Activated effector memory CD4-positive, alpha-beta T cell treated with anti-CD3 and anti-CD28 coated beads, Interleukin-2, amount 50 U/mL, for 16 hours (primary cell): ENCODE measurements at regions not wholly inside any gene's neighbourhood (a gene's known extent, or its start where the extent isn't known, plus 50 kb on each side); places are given as distances from the start of the nearest gene placed in this dataset.

Experiments used
- DNase-seq: peaks from one replicate; pipeline ENCODE4 v3.0.0-alpha.2; 2020

DNA sequence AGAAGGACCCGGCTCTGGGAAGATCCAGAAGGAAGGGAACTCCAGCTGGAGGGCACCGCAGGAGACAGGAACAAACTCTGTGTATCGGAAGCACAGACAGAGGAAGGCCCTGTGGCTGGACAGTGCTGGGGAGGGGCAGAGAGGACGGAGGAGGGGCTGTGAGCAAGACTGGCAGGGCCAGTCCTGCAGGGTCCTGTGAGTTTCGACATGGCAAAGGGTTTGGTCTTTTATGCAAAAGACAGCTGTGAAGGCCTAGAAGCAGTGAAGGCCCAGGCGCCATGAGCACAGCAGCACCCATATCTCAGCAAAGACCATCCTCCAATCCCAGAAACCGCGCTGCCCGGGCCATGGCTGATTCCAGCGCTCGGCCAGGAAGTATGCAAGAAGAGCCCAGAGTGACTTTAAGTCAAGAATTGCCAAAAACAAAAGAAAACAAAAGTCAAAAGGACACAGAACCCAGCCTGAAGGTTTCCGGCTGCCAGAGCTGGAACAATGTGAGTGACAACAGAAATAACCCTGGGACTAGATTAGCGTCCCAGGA, 126.5 kb downstream of the NCOR2 start:
- DNase-seq, result no peak

- DNase-seq, result no peak
Measured at GRCh38 chr12:124440031-124440626, 127.3 kb downstream of the NCOR2 start.

DNA sequence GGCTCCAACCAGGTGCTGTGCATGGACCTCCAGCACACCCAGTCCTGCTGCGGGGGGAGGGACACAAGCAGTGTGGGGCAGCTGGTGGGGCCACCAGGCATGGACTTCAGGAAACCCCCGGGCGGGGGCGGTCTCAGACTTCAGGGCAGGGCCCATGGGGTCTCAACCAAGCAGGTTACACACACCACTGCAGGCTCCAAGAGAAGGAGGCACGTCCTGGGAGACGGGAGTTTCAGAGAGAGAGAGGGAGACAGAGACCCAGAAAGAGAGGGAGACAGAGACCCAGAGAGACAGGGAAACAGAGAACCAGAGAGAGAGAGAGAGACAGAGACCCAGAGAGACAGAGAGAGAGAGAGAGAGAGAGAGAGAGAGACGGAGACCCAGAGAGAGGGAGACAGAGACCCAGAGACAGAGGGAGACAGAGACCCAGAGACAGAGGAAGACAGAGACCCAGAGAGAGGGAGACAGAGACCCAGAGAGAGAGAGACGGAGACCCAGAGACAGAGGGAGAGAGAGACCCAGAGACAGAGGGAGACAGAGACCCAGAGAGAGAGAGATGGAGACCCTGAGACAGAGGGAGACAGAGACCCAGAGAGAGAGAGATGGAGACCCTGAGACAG, 128.9 kb downstream of the NCOR2 start:
- DNase-seq, result no peak

GRCh38 chr12:124437617-124438436, 129.6 kb downstream of the NCOR2 start:
- no peak for DNase-seq

DNA sequence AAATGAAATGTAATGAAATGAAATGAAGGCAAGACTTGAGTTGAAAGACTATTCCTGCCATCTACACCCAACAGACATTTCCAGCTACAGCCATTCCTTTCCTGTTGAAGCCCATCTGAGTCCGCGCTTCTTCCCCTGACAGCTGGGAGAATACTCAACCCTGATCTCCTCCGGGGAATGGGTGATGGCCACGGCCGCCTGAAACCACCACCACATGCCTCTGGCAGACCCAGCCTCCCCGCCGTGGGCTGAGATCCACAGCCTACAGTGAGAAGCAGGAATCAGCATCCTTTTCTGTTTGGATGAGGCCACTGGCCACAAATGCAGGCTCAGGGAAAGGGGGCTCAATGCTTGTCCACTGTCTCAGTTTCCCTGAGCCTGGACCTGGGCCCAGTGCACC, 130.3 kb downstream of the NCOR2 start:
- no peak for DNase-seq

- DNase-seq, result no peak
Measured at GRCh38 chr12:124436366-124436765, 131.0 kb downstream of the NCOR2 start.

GRCh38 chr12:124435806-124436345, 131.5 kb downstream of the NCOR2 start:
- DNase-seq, result no peak

- DNase-seq, result no peak
Measured at GRCh38 chr12:124434951-124435805, 132.2 kb downstream of the NCOR2 start.

GRCh38 chr12:124434354-124434753, 133.1 kb downstream of the NCOR2 start:
- DNase-seq, result no peak

DNA sequence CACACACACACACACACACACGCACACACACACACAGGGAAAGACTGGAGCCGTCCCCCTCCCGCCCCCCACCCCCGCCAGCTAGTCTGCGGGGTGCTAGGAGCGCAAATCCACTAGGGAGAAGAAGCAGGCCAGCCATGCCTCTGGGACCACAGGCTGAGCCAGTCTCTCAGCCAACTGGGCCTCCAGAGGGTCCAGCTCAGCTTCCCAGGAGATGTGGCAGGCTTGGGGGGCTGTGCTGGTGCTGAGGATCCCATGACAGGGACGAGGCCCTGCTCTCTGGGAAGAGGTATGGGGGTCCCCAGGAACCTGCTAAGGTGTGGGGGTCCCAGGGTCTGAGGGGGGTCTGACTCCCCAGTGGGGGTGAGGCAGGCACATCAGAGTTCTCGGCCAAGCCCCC, 133.5 kb downstream of the NCOR2 start:
- DNase-seq, result no peak

GRCh38 chr12:124433147-124433874, 134.1 kb downstream of the NCOR2 start:
- DNase-seq, result no peak

DNA sequence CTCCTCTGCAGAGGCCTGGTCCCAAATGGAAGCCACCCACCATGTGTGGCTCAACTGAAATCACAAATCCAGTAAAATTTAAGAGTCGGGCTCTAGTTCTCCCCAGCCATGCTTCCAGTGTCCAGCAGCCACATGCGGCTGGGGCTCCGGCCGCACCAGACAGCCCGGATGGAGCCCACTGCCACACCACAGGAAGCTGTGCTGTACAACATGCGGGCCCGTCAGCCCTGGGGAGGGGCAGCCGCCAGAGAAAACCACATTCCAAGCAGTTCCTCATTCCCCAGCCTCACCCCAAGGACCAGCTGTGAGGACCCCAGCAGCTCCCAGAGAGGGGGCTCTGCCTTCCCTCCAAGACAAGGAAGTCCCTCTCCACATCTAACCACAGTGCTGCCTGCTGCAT, 135.0 kb downstream of the NCOR2 start:
- DNase-seq, result no peak

- no peak for DNase-seq
Measured at GRCh38 chr12:124431971-124432370, 135.4 kb downstream of the NCOR2 start.

DNA sequence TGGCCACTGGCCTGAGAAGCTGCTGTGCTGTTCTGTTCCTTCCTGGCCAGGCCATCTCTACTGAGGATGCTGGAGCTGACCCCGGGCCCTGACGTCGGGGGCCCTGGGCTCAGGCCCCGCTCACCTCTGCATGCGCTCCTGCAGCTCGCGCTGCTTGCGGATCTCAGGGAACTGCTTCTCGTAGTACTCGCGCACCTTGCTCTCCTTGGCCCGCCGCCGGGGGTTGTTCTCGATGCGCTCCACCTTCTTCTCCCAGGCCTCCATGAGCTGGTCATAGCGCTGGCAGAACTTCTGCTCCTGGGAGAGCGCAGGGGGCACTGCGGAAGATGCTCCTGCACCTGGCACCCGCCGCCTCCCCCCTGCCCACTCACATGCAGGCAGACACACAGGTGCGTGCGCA, 135.6 kb downstream of the RFLNA start:
- no peak for DNase-seq

GRCh38 chr12:124429535-124429934, 134.6 kb downstream of the RFLNA start:
- no peak for DNase-seq

DNA sequence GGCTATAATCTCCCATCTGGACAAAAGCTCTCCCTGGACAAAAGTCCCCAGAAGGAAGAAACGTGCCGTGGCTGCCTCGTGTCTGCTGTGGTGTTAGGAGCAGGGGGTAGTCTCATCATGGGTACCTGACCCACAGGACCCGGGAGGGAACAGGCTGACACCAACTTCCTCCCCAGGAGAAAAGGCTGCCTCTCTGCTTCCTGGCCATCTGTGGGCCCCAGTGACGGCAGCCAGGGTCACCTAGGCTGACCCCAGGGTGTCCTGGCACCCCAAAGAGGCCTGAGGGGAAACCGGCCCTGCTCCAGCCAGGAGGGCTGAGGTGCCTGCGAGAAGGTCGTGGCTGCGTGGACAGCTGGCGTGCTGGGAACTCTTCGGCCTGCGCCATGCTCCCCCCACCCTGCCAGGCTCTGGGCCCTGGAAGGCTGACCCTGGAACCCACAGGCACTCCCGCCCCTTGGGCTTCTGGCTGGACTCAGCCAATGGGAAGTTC, 133.9 kb downstream of the RFLNA start:
- no peak for DNase-seq

GRCh38 chr12:124428136-124428791, 133.4 kb downstream of the RFLNA start:
- DNase-seq, result no peak

- DNase-seq, result no peak
Measured at GRCh38 chr12:124426594-124427555, 132.0 kb downstream of the RFLNA start.

DNA sequence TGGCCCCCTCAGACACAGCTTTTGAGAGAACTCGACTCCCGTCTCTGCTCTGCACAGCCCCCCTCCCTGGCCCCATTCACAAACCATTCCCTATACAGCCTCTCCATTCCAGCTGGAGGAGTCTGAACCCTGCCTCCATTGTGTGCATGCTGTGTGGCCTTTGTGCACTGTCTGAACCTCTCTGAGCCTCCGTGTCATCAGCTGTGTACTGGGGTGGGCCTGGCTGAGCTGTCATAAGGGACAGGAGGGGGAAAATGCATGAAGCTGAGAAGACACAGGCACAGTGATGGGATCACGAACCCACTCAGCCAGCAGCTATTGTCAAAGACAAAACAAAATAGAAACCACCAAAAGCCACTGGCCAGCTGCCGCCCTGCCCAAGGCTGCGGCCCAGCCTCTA, 130.8 kb downstream of the RFLNA start:
- no peak for DNase-seq

DNA sequence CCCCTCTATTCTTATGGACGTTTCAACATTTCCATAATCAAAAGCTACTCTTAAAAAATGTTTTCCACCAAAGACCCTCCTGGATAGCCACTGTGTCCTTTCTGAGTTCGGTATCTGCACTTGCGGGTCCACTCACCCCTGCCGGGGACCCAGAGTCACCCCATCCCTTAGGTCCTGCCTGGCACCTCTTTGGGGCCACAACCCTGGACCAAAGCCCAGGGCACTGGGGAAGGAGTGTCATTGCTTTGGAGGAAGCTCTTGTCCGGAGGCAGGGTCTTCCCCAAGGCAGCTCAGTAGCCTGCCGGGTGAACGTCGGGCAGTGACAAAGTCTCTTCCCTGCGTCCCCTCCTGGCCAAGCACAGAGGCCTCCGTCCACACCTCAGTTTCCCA, 129.6 kb downstream of the RFLNA start:
- DNase-seq, result no peak
